Effector CD8-positive, alpha-beta T cell (primary cell): ENCODE measurements at regions not wholly inside any gene's neighbourhood (a gene's known extent, or its start where the extent isn't known, plus 50 kb on each side); places are given as distances from the start of the nearest gene placed in this dataset.
"Not testable (repeated sequence)": the region's sequence is repeated elsewhere in the genome, so short reads cannot be mapped to it uniquely, and the experiment has no call there.

ENCODE experiments used
- DNase-seq: peaks from one replicate; lab custom pipeline; 2025; lab: John Stamatoyannopoulos, UW

- DNase-seq: not testable (repeated sequence)
These were observed 133.1 kb downstream of the CENPC start for GRCh38 chr4:67412153-67412712.

- DNase-seq: no peak
These were observed 142.0 kb downstream of the CENPC start for GRCh38 chr4:67403342-67403741.

GRCh38 chr4:67401902-67402301 lies 143.4 kb downstream of the CENPC start:
- no peak for DNase-seq

- DNase-seq: no peak
These were observed 147.4 kb downstream of the CENPC start for GRCh38 chr4:67397931-67398330.

GRCh38 chr4:67397031-67397430 lies 148.3 kb downstream of the CENPC start:
- DNase-seq: no peak

- no peak for DNase-seq
These were observed 149.3 kb downstream of the CENPC start for GRCh38 chr4:67396008-67396407.

- DNase-seq: no peak
These were observed 150.4 kb downstream of the CENPC start for GRCh38 chr4:67394879-67395278.

- no peak for DNase-seq
These were observed 151.5 kb downstream of the CENPC start for GRCh38 chr4:67393699-67394281.

GRCh38 chr4:67393007-67393406 lies 152.3 kb downstream of the CENPC start:
- no peak for DNase-seq

GRCh38 chr4:67381406-67381804 lies 163.9 kb downstream of the CENPC start:
- not testable (repeated sequence) for DNase-seq

- not testable (repeated sequence) for DNase-seq
These were observed 164.4 kb downstream of the CENPC start for GRCh38 chr4:67380702-67381405.

- DNase-seq: no peak
These were observed 165.1 kb downstream of the CENPC start for GRCh38 chr4:67380154-67380553.

GRCh38 chr4:67375291-67375690 lies 170.0 kb downstream of the CENPC start:
- DNase-seq: no peak

- no peak for DNase-seq
These were observed 173.7 kb downstream of the CENPC start for GRCh38 chr4:67371615-67372014.

GRCh38 chr4:67366311-67366861 lies 178.9 kb downstream of the CENPC start:
- DNase-seq: no peak

GRCh38 chr4:67365661-67366245 lies 179.6 kb downstream of the CENPC start:
- DNase-seq: no peak

- no peak for DNase-seq
These were observed 189.5 kb downstream of the CENPC start for GRCh38 chr4:67355806-67356205.

GRCh38 chr4:67346654-67347053 lies 198.6 kb downstream of the CENPC start:
- DNase-seq: no peak

GRCh38 chr4:67344594-67345380 lies 200.5 kb downstream of the CENPC start:
- no peak for DNase-seq

GRCh38 chr4:67343199-67343598 lies 202.1 kb downstream of the CENPC start:
- no peak for DNase-seq

GRCh38 chr4:67342291-67342690 lies 203.0 kb downstream of the CENPC start:
- no peak for DNase-seq

- DNase-seq: no peak
These were observed 211.6 kb downstream of the CENPC start for GRCh38 chr4:67333664-67334063.
